HepG2 (cell line): ENCODE measurements at regions not wholly inside any gene's neighbourhood (a gene's known extent, or its start where the extent isn't known, plus 50 kb on each side); places are given as distances from the start of the nearest gene placed in this dataset.

Source experiments
- AKNA ChIP-seq: sonication (generic); formaldehyde crosslinking; IDR thresholded peaks from 2 replicates; pipeline ENCODE4 v1.4.0; 2020; ENCODE audit warnings: missing genetic modification reagents, borderline replicate concordance
- ARNTL ChIP-seq: sonication (generic); formaldehyde crosslinking; IDR thresholded peaks from 2 replicates; pipeline ENCODE4 v1.4.0; 2020; ENCODE audit warnings: mild to moderate bottlenecking, missing genetic modification reagents
- ATF6 ChIP-seq: sonication (generic); formaldehyde crosslinking; conservative IDR thresholded peaks from 2 replicates; pipeline ENCODE4 v1.4.0; 2020; ENCODE audit warnings: missing genetic modification reagents
- CHD4 ChIP-seq: fragments of 200-600 bp; sonication (generic); IDR thresholded peaks from 2 replicates; pipeline ENCODE4 v1.7.0; 2017; ENCODE audit warnings: mild to moderate bottlenecking, low read length, borderline replicate concordance
- FOXJ3 ChIP-seq: sonication (generic); formaldehyde crosslinking; IDR thresholded peaks from 2 replicates; pipeline ENCODE4 v1.4.0; 2020; ENCODE audit warnings: missing genetic modification reagents, mild to moderate bottlenecking, borderline replicate concordance
- HHEX ChIP-seq: IDR thresholded peaks from 2 replicates; pipeline ENCODE4 v1.6.1; 2016; ENCODE audit warnings: control low read depth
- IRF1 ChIP-seq: sonication (generic); formaldehyde crosslinking; IDR thresholded peaks from 2 replicates; pipeline ENCODE4 v1.4.0; 2020; ENCODE audit warnings: low read depth, mild to moderate bottlenecking, missing genetic modification reagents
- JUNB ChIP-seq: sonication (generic); formaldehyde crosslinking; IDR thresholded peaks from 2 replicates; pipeline ENCODE4 v1.8.0; 2022; ENCODE audit warnings: missing genetic modification reagents, mild to moderate bottlenecking, borderline replicate concordance
- NR2F6 ChIP-seq, 2 experiments: IDR thresholded peaks; 2 replicates each; pipeline ENCODE4 v1.6.1; 2016; ENCODE audit warnings: antibody characterized with exemption in 1 of 2, mild to moderate bottlenecking in 1 of 2
- TAF15 ChIP-seq: fragments of 200-400 bp; formaldehyde crosslinking; IDR thresholded peaks from one replicate; pipeline ENCODE4 v1.6.1; 2018; ENCODE audit warnings: mild to moderate bottlenecking, low read depth, low read length; ENCODE audit not compliant: poor library complexity, severe bottlenecking
- TFE3 ChIP-seq: IDR thresholded peaks from 2 replicates; pipeline ENCODE4 v1.6.1; 2016
- TMF1 ChIP-seq: sonication (generic); formaldehyde crosslinking; IDR thresholded peaks from 2 replicates; pipeline ENCODE4 v1.8.1; 2022; ENCODE audit warnings: low read depth, missing genetic modification reagents
- UBTF ChIP-seq: sonication (generic); formaldehyde crosslinking; IDR thresholded peaks from 2 replicates; pipeline ENCODE4 v1.4.0; 2020; ENCODE audit warnings: mild to moderate bottlenecking, missing genetic modification reagents
- ZC3H13 ChIP-seq: sonication (generic); formaldehyde crosslinking; IDR thresholded peaks from 2 replicates; pipeline ENCODE4 v1.8.1; 2023; ENCODE audit warnings: mild to moderate bottlenecking, missing genetic modification reagents, moderate library complexity
- ZFP37 ChIP-seq: sonication (generic); formaldehyde crosslinking; IDR thresholded peaks from 2 replicates; pipeline ENCODE4 v1.4.0; 2020; ENCODE audit warnings: missing genetic modification reagents, borderline replicate concordance
- ZNF274 ChIP-seq: sonication (generic); formaldehyde crosslinking; IDR thresholded peaks from 2 replicates; pipeline ENCODE4 v1.5.1; 2020; ENCODE audit warnings: mild to moderate bottlenecking, missing genetic modification reagents
- ZNF414 ChIP-seq: sonication (generic); formaldehyde crosslinking; IDR thresholded peaks from 2 replicates; pipeline ENCODE4 v1.5.0; 2020; ENCODE audit warnings: missing genetic modification reagents

- TF ChIP-seq ATF6 (CRISPR knock-in tag) (no peak), ARNTL (CRISPR knock-in tag) (no peak), UBTF (CRISPR knock-in tag) (no peak), ZC3H13 (CRISPR knock-in tag) (no peak), CHD4 (no peak), TMF1 (CRISPR knock-in tag) (no peak), TFE3 (peak; percentile 50; the same call in 1 of the 2 replicates), HHEX (CRISPR knock-in tag) (no peak), AKNA (CRISPR knock-in tag) (no peak), JUNB (no peak), NR2F6 (IDR thresholded peaks at IDR 0.05) (peak; percentile 51), NR2F6 (CRISPR knock-in tag; IDR thresholded peaks at IDR 0.05) (peak; percentile 68), ZNF274 (CRISPR knock-in tag) (no peak), FOXJ3 (no peak), ZFP37 (CRISPR knock-in tag) (no peak), ZNF414 (CRISPR knock-in tag) (no peak), TAF15 (no peak), IRF1 (CRISPR knock-in tag) (no peak)
Observed at GRCh38 chr7:45972629-45973312, 51.7 kb upstream of the IGFBP3 start (continued).
